GDM1 (cell line): ENCODE measurements at regions not wholly inside any gene's neighbourhood (a gene's known extent, or its start where the extent isn't known, plus 50 kb on each side); places are given as distances from the start of the nearest gene placed in this dataset.

Experiments used
- DNase-seq: peaks from one replicate; lab custom pipeline; 2025; lab: John Stamatoyannopoulos, UW

DNA sequence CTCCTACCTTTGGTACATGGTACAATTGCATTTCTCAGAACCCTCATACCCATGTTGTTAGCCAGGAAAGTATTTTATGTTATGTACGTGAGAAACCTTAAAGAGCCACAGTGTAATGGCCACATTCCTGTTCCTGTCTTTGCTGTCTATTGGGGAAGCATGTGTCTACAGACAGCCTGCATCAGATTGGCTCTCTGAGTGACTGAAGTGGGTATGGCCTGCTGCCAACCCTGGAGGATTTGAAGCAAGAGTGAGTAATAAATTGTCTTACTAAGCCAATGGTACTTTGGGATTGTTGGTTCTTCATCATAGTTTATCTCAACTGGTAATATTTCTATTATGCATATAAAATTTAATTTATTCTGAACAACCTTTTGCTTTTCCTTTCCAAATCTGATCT, 574.1 kb downstream of the LMO7 start:
- DNase-seq = no peak

GRCh38 chr13:76198568-76199163, 562.5 kb downstream of the LMO7 start:
- no peak for DNase-seq

DNA sequence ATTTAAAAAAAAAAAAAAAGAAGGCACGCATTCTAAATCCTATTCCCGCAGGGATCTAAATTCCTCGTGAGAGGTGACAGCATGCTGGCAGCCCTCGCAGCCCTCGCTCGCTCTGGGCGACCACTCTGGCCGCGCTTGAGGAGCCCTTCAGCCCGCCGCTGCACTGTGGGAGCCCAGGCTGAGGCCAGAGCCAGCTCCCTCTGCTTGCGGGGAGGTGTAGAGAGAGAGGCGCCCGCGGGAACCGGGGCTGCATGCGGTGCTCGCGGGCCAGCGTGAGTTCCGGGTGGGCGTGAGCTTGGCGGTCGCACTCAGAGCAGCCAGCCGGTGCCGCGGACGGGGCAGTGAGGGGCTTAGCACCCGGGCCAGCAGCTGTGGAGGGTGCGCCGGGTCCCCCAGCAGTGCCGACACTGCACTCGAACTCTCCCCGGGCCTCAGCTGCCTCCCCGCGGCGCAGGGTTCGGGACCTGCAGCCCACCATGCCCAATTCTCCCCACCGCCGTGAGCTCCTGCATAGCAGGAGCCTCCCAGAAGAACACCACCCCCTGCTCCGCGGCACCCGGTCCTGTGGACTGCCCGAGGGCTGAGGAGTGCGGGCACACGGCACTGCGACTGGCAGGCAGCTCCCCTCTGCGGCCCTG, 553.9 kb downstream of the LMO7 start:
- no peak for DNase-seq

DNA sequence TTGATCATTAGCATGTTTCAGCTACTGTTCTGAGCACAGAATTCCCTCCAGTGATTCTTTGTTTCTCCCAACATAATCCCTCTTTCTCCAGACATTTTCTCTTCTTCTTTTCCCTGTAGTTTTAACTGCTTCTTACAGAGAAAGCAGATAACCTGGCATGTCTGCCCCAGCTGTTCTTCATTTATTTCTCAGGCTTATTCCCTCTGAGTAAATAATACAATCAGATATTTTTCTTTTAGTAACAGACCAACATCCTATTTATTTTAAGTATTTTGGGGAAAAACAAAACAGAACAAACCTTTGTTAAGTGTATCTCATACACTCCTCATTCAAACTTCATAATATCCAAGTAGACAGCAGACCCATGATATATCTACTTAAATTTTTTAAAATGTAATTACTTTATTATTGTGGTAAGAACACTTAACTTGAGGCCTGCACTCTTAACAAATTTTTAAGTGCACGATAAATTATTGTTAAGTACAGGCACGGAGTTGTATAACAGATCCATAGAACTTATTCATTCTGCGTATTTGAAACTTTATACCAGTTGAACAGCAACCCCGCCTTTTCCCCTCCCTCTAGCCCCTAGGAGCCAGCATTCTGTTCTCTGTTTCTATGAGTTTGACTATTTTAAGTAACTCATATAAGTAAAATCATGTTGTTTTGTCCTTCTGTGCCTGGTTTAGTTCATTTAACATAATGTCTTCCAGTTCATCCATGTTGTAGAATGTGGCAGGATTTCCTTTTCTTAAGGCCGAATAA, 540.0 kb downstream of the LMO7 start:
- no peak for DNase-seq

- no peak for DNase-seq
Observed at GRCh38 chr13:76168661-76169060, 532.5 kb downstream of the LMO7 start.

DNA sequence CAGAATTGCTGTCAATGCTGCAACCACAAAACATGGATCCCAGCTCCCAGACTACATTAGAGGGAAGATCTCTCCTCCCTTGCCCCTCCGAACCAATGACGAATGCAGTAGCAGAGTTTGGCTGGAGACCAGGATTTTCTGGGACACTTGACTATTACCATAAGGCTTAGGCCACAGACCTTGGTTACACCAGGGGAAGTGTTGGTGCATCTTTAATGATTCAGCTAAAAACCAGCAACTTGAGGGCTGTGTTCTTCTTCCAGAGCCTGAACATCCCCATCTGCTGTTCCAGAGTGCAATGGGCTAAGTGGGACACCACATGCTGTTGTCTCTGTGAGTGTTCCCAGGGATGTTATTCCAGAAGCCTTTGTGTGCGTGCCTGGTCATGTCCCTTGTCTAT, 528.2 kb downstream of the LMO7 start:
- DNase-seq = no peak

- no peak for DNase-seq
Observed at GRCh38 chr13:76163761-76164160, 527.6 kb downstream of the LMO7 start.

DNA sequence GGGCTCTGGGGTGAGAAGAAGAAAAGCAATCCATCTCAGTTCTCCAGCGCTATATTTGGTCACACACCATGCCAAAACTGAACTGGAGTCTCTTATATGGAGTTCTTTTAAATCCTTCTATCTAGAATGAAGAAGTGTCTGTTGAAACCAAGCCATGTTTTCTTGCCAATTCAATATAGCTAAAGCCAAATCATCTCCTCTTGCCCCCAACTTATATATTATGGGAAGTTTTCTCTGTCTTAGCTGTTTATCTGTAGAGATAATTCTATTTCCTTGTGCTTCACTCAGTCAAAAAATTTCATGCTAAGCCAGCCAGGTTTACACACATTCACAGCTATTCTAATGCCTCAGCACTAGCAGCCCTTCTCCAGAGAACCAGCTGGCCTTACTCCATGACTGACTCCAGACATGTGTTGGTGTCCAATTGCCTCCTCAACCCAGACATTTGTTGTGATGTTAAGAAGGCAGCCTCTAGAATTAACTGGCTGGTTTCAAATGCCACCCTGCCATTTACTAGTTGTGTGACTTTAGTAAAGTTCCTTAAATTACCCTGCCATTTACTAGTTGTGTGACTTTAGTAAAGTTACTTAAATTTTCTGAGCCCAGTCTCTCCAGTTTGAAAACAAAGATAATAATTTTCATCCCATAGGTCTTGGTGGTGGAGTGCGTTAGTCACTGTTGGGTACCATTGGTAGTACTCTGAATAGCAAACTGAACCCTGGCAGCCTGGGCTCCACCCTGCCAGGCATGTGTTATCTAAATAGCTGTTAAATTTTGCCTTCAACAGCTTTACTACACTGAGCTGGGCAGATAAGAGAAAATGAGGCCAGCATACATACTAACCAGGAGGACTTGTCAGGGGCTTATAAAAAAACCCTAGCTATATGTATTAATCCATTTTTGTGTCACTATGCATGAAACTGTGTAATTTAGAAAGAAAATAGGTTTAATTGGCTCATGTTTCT, 525.1 kb downstream of the LMO7 start:
- DNase-seq = no peak

GRCh38 chr13:76160506-76160905, 524.4 kb downstream of the LMO7 start:
- no peak for DNase-seq

DNA sequence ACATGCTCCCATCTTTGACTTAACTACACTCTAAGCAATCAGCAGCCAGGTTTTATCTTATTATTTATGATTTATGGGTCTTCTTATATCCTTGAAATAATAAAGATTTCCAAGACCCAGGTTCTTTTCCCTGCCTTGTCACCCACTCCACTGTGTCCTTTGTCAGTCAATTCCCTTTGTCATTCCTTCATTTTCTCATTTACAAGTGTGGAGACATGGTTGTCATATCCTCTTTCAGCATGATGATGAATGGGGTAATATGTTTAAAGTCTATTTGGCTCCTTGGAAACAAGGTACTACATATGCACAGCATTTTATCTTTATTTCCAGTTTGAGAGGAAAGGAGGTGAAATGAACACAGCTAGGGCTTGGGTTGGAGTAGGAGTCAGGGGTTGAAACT, 521.8 kb downstream of the LMO7 start:
- no peak for DNase-seq

GRCh38 chr13:76153239-76153638, 517.1 kb downstream of the LMO7 start:
- no peak for DNase-seq

DNA sequence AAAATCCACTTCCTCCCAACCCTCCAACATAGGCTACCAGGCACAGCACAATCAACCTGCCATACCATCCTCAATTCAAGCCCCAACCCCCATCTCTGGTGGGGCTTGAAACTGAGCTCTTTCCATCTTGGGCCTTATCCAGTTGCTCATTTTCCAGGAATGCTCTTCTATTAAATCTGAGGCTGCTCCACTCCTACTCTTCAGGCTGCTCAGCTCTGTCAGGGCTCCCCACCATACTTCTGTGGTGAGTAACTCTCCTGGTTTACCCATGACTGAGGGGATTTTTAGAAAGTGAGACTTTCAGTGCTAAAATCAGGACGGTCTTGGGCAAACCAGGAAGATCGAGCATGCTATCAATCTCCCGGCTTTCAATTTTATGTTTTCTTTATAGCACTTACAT, 512.8 kb downstream of the LMO7 start:
- DNase-seq = no peak

GRCh38 chr13:76148374-76148773, 512.2 kb downstream of the LMO7 start:
- no peak for DNase-seq

DNA sequence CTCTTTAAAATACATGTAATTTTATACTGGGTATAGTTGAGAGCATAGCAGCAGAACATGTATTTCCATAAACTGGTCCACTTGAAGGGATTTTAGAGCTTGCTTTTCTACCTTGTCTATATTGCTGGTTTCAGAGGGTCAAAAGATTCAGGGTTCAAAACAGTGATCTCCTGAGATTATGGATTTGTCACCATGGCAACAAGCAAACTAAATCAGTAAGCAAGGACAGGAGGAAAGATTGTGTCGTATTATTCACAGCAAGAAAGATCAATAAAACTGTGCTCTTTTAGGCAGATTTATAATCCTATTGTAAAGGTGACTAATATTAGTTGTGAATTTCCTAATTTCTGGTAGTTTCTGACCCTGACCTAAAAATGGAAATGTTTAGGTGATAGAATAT, 496.4 kb downstream of the LMO7 start:
- DNase-seq = no peak

DNA sequence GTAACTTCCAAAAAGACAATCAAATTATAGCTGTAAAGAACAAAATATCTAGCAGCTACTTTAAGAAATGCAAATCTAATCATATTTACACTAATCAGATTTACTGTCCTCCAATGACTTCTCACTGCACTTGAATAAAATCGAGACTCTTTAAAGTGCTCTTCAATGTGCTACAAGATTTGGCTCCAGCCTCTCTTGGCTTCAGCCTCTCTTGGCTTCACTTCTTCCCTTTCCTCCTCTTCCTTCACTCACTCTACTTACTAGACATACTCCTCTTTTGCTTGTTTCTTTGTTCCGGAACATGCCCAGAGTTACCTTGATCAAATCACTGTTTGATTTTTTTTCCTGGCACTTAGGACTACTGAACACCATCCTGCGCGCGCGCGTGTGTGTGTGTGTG, 495.4 kb downstream of the LMO7 start:
- DNase-seq = no peak

GRCh38 chr13:76129305-76130000, 493.3 kb downstream of the LMO7 start:
- no peak for DNase-seq

DNA sequence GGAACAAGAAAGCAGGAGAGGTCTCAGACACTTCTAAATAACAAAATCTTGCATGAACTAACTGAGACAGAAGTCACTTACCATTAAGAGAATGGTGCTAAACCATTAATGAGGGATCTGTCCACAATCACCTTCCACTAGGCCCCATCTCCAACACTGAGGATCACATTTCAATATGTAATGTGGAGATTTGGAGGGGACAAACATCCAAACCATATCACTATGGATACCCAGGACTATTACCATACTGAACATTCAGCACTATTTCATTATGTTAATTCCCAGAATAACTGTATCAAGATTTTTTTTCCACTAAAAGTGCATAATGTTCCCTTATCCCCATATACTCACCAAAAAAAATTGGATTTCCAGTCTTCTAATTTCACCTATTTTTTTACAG, 491.8 kb downstream of the LMO7 start:
- no peak for DNase-seq

DNA sequence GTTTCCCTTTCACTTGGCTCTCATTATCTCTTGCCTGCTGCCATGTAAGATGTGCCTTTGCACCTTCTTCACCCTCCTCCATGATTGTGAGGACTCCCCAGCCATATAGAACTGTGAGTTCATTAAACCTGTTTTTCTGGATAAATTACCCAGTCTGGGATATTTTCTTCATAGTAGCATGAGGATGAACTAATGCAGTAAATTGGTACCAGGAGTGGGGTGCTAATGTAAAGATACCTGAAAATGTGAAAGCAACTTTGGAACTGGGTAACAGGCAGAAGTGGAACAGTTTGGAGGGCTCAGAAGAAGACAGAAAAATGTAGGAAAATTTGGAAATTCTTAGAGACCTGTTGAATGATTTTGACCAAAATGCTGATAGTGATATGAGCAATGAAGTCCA, 487.4 kb downstream of the LMO7 start:
- no peak for DNase-seq

DNA sequence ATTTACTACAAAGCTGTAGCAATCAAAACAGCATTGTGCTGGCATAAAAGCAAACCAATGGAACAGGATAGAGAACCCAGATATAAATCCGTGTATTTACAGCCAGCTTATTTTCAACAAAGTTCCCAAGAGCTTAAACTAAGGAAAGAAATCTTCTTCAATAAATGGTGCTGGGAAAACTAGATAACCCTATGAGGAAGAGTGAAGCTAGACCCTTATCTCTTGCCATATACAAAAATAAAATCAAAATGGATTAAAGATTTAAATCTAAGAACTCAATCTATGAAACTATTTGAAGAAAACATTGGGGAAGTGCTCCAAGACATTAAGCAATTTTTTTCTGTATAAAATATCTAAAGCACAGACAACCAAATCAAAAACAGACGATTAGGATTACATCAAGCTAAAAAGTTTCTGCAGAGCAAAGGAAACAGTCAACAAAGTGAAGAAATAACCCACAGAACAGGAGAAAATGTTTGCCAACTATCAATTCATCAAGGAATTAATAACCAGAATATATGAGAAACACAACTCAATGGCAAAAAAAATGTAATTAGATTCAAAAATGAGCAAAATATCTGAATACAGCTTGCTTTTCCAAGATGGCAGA, 480.7 kb downstream of the LMO7 start:
- no peak for DNase-seq

DNA sequence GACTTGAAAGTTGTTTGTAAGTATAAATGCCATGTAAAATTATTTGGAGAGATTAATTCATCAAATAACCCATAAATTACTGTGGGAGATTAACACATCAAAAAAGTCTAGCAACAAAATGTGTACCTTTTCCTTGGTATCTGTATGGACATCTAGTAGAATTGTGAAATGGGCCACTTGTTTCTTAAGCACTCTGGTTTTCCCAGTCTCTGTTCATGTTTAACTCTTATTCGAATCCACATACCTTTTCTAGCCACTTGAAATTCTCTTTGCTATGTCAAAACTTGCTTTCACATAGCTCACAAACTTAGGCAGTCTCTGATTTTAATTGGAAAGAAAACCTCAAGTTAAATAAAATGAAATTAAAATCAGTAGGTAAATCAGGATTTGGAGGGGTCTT, 470.6 kb downstream of the LMO7 start:
- DNase-seq = no peak

DNA sequence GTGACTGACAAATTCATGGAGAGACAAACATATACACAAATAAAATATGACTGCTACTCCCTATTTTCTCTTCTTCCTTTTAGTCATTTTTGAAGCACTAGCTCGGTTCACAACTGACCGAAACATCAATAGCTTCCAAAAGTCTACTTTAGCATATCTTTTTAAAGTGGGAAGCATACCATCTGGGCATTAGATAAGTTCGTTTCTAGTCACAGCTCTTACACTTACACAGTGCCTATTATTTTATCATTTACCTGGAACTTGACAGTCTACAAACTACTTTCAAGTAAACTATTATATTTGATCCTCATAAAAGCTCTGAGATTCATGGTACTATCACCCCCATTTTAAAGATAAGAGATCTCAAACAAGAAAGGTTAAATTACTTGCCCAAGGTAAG, 458.5 kb downstream of the LMO7 start:
- DNase-seq = no peak
